Hepatocyte (in vitro differentiated cells): ENCODE measurements at regions not wholly inside any gene's neighbourhood (a gene's known extent, or its start where the extent isn't known, plus 50 kb on each side); places are given as distances from the start of the nearest gene placed in this dataset.

Source experiments
- DNase-seq: peaks from one replicate; pipeline ENCODE4 v3.0.0-alpha.2; 2016; ENCODE audit warnings: low spot score
- H2AFZ ChIP-seq: fragments of 200-600 bp; sonication (generic); 2 replicates; pipeline ENCODE4 v1.6.0; 2016; ENCODE audit warnings: antibody characterized with exemption, mild to moderate bottlenecking
- H3K27ac ChIP-seq: fragments of 200-600 bp; sonication (generic); 2 replicates; pipeline ENCODE4 v1.5.1; 2016; ENCODE audit warnings: mild to moderate bottlenecking
- H3K27me3 ChIP-seq: fragments of 200-600 bp; sonication (generic); 2 replicates; pipeline ENCODE4 v1.6.1; 2016
- H3K36me3 ChIP-seq: fragments of 200-600 bp; sonication (generic); replicated peaks from 2 replicates; pipeline ENCODE4 v1.5.1; 2016; ENCODE audit warnings: low read depth; ENCODE audit not compliant: insufficient read depth
- H3K4me1 ChIP-seq: fragments of 200-600 bp; sonication (generic); 2 replicates; pipeline ENCODE4 v1.5.1; 2016; ENCODE audit warnings: mild to moderate bottlenecking, moderate library complexity; ENCODE audit not compliant: insufficient read depth
- H3K4me2 ChIP-seq: fragments of 200-600 bp; sonication (generic); 2 replicates; pipeline ENCODE4 v1.6.0; 2016
- H3K4me3 ChIP-seq: fragments of 200-600 bp; sonication (generic); 2 replicates; pipeline ENCODE4 v1.5.1; 2016; ENCODE audit warnings: mild to moderate bottlenecking
- H3K79me2 ChIP-seq: fragments of 200-600 bp; sonication (generic); 2 replicates; pipeline ENCODE4 v1.6.0; 2017; ENCODE audit warnings: mild to moderate bottlenecking
- H3K9me2 ChIP-seq: fragments of 200-600 bp; sonication (generic); replicated peaks from 2 replicates; pipeline ENCODE4 v1.6.0; 2017; ENCODE audit warnings: mild to moderate bottlenecking; ENCODE audit not compliant: insufficient read depth
- H3K9me3 ChIP-seq: fragments of 200-600 bp; sonication (generic); 2 replicates; pipeline ENCODE4 v1.5.1; 2016; ENCODE audit warnings: low read depth, mild to moderate bottlenecking
- H4K20me1 ChIP-seq: fragments of 200-600 bp; sonication (generic); 2 replicates; pipeline ENCODE4 v1.6.0; 2016; ENCODE audit warnings: mild to moderate bottlenecking; ENCODE audit not compliant: insufficient read depth, poor library complexity, severe bottlenecking
- EZH2 ChIP-seq: fragments of 200-600 bp; sonication (generic); IDR thresholded peaks from 2 replicates; pipeline ENCODE4 v1.6.1; 2016; ENCODE audit warnings: antibody characterized with exemption, mild to moderate bottlenecking, borderline replicate concordance
- EZH2phosphoT487 ChIP-seq: fragments of 200-600 bp; sonication (generic); IDR thresholded peaks from one replicate; pipeline ENCODE4 v1.6.1; 2018; ENCODE audit warnings: antibody characterized with exemption, mild to moderate bottlenecking, low read depth, moderate library complexity; ENCODE audit not compliant: unreplicated experiment, severe bottlenecking
- WGBS: methylation state at CpG from one replicate; pipeline ENCODE4 v1.1.6; 2016; ENCODE audit warnings: low lambda C conversion rate; ENCODE audit errors: missing lambda C conversion rate; 5-methylcytosine and 5-hydroxymethylcytosine counted together
- TF ChIP-seq, protein P1 (sequence below): fragments of 200-600 bp; sonication (generic); IDR thresholded peaks from 2 replicates; pipeline ENCODE4 v1.5.1; 2016; ENCODE audit warnings: antibody characterized with exemption, mild to moderate bottlenecking; ENCODE audit not compliant: poor library complexity

DNA sequence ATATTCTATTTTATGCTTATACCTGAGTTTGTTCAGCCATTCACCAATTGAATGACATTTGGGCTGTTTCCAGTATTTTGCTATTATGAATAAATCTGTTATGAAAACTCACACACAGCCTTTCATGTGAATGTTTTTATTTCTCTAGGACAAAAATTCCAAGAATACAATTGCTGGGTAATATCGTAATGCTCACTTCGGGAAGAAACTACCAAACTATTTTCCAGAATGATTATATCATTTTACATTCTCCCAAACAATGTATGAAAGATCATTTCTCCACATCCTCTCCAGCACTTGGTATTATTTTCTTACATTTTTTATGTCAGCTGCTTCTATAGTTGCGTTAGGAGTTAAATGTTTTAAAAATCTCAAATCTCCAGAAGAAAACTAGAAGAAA lies 58.3 kb upstream of the LHFPL2 start:
- Histone ChIP-seq H2AFZ (no peak overlapping the region), H3K4me2 (no peak overlapping the region), H3K27me3 (no peaks in the 10 kb centered on the region), H4K20me1 (no peaks in the 10 kb centered on the region), H3K9me2 (no peaks in the 10 kb centered on the region), H3K79me2 (no peaks in the 10 kb centered on the region), H3K4me1 (no peaks in the 10 kb centered on the region), H3K36me3 (no peaks in the 10 kb centered on the region), H3K9me3 (no peaks in the 10 kb centered on the region), H3K27ac (no peak overlapping the region), H3K4me3 (no peak overlapping the region)
- WGBS, result 85% methylated on average over 3 of the region's 3 CpGs
- TF ChIP-seq, protein P1, sequence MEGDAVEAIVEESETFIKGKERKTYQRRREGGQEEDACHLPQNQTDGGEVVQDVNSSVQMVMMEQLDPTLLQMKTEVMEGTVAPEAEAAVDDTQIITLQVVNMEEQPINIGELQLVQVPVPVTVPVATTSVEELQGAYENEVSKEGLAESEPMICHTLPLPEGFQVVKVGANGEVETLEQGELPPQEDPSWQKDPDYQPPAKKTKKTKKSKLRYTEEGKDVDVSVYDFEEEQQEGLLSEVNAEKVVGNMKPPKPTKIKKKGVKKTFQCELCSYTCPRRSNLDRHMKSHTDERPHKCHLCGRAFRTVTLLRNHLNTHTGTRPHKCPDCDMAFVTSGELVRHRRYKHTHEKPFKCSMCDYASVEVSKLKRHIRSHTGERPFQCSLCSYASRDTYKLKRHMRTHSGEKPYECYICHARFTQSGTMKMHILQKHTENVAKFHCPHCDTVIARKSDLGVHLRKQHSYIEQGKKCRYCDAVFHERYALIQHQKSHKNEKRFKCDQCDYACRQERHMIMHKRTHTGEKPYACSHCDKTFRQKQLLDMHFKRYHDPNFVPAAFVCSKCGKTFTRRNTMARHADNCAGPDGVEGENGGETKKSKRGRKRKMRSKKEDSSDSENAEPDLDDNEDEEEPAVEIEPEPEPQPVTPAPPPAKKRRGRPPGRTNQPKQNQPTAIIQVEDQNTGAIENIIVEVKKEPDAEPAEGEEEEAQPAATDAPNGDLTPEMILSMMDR, result no peak
- TF ChIP-seq EZH2phosphoT487 (no peak), EZH2 (no peak)
- no peak for DNase-seq

DNA sequence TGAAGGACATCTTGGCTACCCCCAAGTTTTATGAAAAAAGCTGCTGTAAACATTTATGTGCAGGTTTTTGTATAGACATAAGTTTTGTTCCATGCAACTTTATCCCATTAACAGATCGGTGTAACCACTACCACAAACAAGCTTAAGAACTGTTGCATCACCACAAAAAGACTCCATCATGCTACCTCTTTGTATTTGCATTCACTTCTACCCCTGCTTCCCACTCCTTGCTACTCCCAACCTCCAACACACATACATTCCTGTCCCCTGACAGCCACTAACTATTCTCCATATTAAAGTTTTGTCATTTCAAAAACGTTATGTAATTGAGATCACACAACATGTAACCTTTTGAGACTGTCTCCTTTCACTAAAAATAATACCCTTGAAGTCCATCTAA lies 57.8 kb upstream of the LHFPL2 start:
- Histone ChIP-seq H3K36me3 (no peaks in the 10 kb centered on the region), H3K4me3 (no peak overlapping the region), H3K79me2 (no peaks in the 10 kb centered on the region), H3K27ac (no peak overlapping the region), H3K27me3 (no peaks in the 10 kb centered on the region), H3K4me1 (no peaks in the 10 kb centered on the region), H2AFZ (no peak overlapping the region), H4K20me1 (no peaks in the 10 kb centered on the region), H3K9me3 (no peaks in the 10 kb centered on the region), H3K9me2 (no peaks in the 10 kb centered on the region), H3K4me2 (no peak overlapping the region)
- TF ChIP-seq EZH2, result no peak
- TF ChIP-seq, protein P1, result no peak
- no peak for TF ChIP-seq EZH2phosphoT487
- WGBS, result 75% methylated on average over 2 of the region's 2 CpGs
- no peak for DNase-seq

DNA sequence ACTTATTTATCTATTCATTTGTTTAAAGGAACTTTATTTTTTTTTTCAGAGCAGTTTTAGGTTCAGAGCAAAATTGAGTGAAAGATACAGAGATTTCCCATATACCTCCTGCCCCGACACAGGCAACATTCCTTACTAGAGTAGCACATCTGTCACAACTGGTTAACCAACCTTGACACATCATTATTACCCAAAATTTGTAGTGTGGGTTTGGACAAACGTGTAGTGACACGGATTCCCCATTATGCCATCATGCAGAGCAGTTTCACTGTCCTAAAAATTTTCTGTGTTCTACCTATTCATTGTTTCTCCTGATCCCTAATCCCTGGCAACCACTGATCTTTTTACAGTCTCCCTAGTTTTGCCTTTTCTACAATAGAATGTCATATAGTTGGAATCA lies 57.3 kb upstream of the LHFPL2 start:
- Histone ChIP-seq H3K27me3 (no peaks in the 10 kb centered on the region), H3K27ac (no peak overlapping the region), H3K9me2 (no peaks in the 10 kb centered on the region), H3K36me3 (no peaks in the 10 kb centered on the region), H2AFZ (no peak overlapping the region), H3K9me3 (no peaks in the 10 kb centered on the region), H3K4me1 (no peaks in the 10 kb centered on the region), H4K20me1 (no peaks in the 10 kb centered on the region), H3K4me2 (no peak overlapping the region), H3K4me3 (no peak overlapping the region), H3K79me2 (no peaks in the 10 kb centered on the region)
- 79% methylated on average over 3 of the region's 3 CpGs for WGBS
- no peak for DNase-seq
- no peak for TF ChIP-seq EZH2phosphoT487
- TF ChIP-seq, protein P1, result no peak
- TF ChIP-seq EZH2, result no peak
